ENCODE measurements at regions not wholly inside any gene's neighbourhood (a gene's known extent, or its start where the extent isn't known, plus 50 kb on each side); places are given as distances from the start of the nearest gene placed in this dataset.
"Not testable (repeated sequence)": the region's sequence is repeated elsewhere in the genome, so short reads cannot be mapped to it uniquely, and the experiment has no call there.

GRCh38 chr20:5474646-5475550 lies 135.9 kb downstream of the GPCPD1 start:
- Histone ChIP-seq H3K27ac (ENCODE audit: insufficient read length, low read depth, low read length) (no peak overlapping the region), H3K14ac (ENCODE audit: insufficient read depth, low read length) (no peak overlapping the region), H4K8ac (replicated peaks; ENCODE audit: insufficient read length, low read depth, low read length) (no peak overlapping the region), H4K91ac (ENCODE audit: insufficient read length, low read depth, low read length) (no peak overlapping the region), H2BK12ac (ENCODE audit: insufficient read length, low read depth, low read length) (no peak overlapping the region), H2BK5ac (ENCODE audit: insufficient read length, low read length) (no peak overlapping the region), H3K18ac (ENCODE audit: insufficient read length, low read depth, low read length) (no peak overlapping the region), H3T11ph (ENCODE audit: low read length) (no peak overlapping the region), H3K27me3 (ENCODE audit: insufficient read depth, low read length) (no peaks in the 10 kb centered on the region), H3K56ac (ENCODE audit: insufficient read length, low read depth, low read length) (no peak overlapping the region), H3K79me2 (ENCODE audit: insufficient read depth, low read length) (no peaks in the 10 kb centered on the region), H3K4ac (ENCODE audit: low read depth, low read length) (no peak overlapping the region), H3K4me1 (ENCODE audit: insufficient read depth, low read length) (no peaks in the 10 kb centered on the region; the same call in 1 of the 2 replicates), H2AFZ (ENCODE audit: low read length) (no peak overlapping the region), H2BK120ac (ENCODE audit: low read depth, low read length, poor library complexity, severe bottlenecking) (no peak overlapping the region), H3K9me3 (ENCODE audit: control insufficient read depth, low read depth, low read length) (no peaks in the 10 kb centered on the region), H3K23me2 (ENCODE audit: insufficient read length, low read depth, low read length, poor library complexity, severe bottlenecking) (no peaks in the 10 kb centered on the region), H3K23ac (ENCODE audit: insufficient read length, low read depth, low read length) (no peak overlapping the region), H3K79me1 (ENCODE audit: insufficient read depth, low read depth, low read length, poor library complexity, severe bottlenecking) (no peaks in the 10 kb centered on the region), H2AK5ac (ENCODE audit: insufficient read length, low read length) (no peak overlapping the region), H3K4me2 (ENCODE audit: insufficient read depth, insufficient read length, low read length) (no peak overlapping the region), H4K5ac (ENCODE audit: insufficient read length, low read depth, low read length) (no peak overlapping the region), H4K20me1 (ENCODE audit: control insufficient read depth, insufficient read depth, insufficient read length) (no peaks in the 10 kb centered on the region), H3K9ac (ENCODE audit: extremely low read depth, insufficient read length, low read length) (no peak overlapping the region), H2BK20ac (ENCODE audit: low read depth, low read length, poor library complexity, severe bottlenecking) (no peak overlapping the region), H2BK15ac (ENCODE audit: low read depth, low read length) (no peak overlapping the region)
- peak overlapping the region in 1 of 3 experiments; percentile 40; a peak in 1 of 7 replicates for H3K27ac Mint-ChIP-seq
- H3K36me3 Mint-ChIP-seq (ENCODE audit: insufficient read depth in 1 of 3, low read depth in 3 of 3), result no peaks in the 10 kb centered on the region; a peak in 1 of 7 replicates
- no peak for TF ChIP-seq CTCF (conservative IDR thresholded peaks at IDR 0.05)
- H3K4me1 Mint-ChIP-seq, result peaks cover 10 to 11% of the 10 kb centered on the region in 2 experiments
- no peaks in the 10 kb centered on the region for H3K27me3 Mint-ChIP-seq (ENCODE audit: low read depth)
- no peak for DNase-seq
- H3K9me3 Mint-ChIP-seq, result no peaks in the 10 kb centered on the region
- no peak overlapping the region; a peak in 1 of 5 replicates for H3K4me3 Mint-ChIP-seq
- WGBS (ENCODE audit: extremely low coverage, insufficient read length, low lambda C conversion rate), result no CpG with 5 or more reads among the region's 9 CpGs

- H3T11ph ChIP-seq (ENCODE audit: low read length); H3K23ac ChIP-seq (ENCODE audit: insufficient read length, low read depth, low read length); H2BK5ac ChIP-seq (ENCODE audit: insufficient read length, low read length); H3K23me2 ChIP-seq (ENCODE audit: insufficient read length, low read depth, low read length, poor library complexity, severe bottlenecking); H3K4me1 ChIP-seq (ENCODE audit: insufficient read depth, low read length); H2BK120ac ChIP-seq (ENCODE audit: low read depth, low read length, poor library complexity, severe bottlenecking); H3K27ac Mint-ChIP-seq; H2AK5ac ChIP-seq (ENCODE audit: insufficient read length, low read length); H2BK12ac ChIP-seq (ENCODE audit: insufficient read length, low read depth, low read length); H3K36me3 Mint-ChIP-seq (ENCODE audit: insufficient read depth in 1 of 3, low read depth in 3 of 3); H2BK20ac ChIP-seq (ENCODE audit: low read depth, low read length, poor library complexity, severe bottlenecking); H3K27ac ChIP-seq (ENCODE audit: insufficient read length, low read depth, low read length); H3K4ac ChIP-seq (ENCODE audit: low read depth, low read length); H3K4me3 Mint-ChIP-seq; H4K91ac ChIP-seq (ENCODE audit: insufficient read length, low read depth, low read length); H3K27me3 ChIP-seq (ENCODE audit: insufficient read depth, low read length); H3K9me3 Mint-ChIP-seq; H3K4me1 Mint-ChIP-seq; H3K79me2 ChIP-seq (ENCODE audit: insufficient read depth, low read length); H4K5ac ChIP-seq (ENCODE audit: insufficient read length, low read depth, low read length); H2BK15ac ChIP-seq (ENCODE audit: low read depth, low read length); H3K27me3 Mint-ChIP-seq (ENCODE audit: low read depth); H3K18ac ChIP-seq (ENCODE audit: insufficient read length, low read depth, low read length); H2AFZ ChIP-seq (ENCODE audit: low read length); H3K4me2 ChIP-seq (ENCODE audit: insufficient read depth, insufficient read length, low read length); H4K20me1 ChIP-seq (ENCODE audit: control insufficient read depth, insufficient read depth, insufficient read length); H3K14ac ChIP-seq (ENCODE audit: insufficient read depth, low read length); H3K79me1 ChIP-seq (ENCODE audit: insufficient read depth, low read depth, low read length, poor library complexity, severe bottlenecking); H3K9me3 ChIP-seq (ENCODE audit: control insufficient read depth, low read depth, low read length); H3K56ac ChIP-seq (ENCODE audit: insufficient read length, low read depth, low read length); DNase-seq; H3K9ac ChIP-seq (ENCODE audit: extremely low read depth, insufficient read length, low read length); H4K8ac ChIP-seq (replicated peaks; ENCODE audit: insufficient read length, low read depth, low read length): not testable (repeated sequence)
- no CpG with 5 or more reads among the region's 10 CpGs for WGBS (ENCODE audit: extremely low coverage, insufficient read length, low lambda C conversion rate)
These were observed 138.9 kb downstream of the GPCPD1 start for GRCh38 chr20:5471866-5472265.

Measured in H9 (cell line).